HepG2 (cell line): ENCODE measurements at regions not wholly inside any gene's neighbourhood (a gene's known extent, or its start where the extent isn't known, plus 50 kb on each side); places are given as distances from the start of the nearest gene placed in this dataset.

ENCODE experiments used
- ATAC-seq: fragments of 200-7000 bp; cut with Tn5 transposase; 3 replicates; pipeline ENCODE4 v1.9.1; 2020; ENCODE audit warnings: mild to moderate bottlenecking, moderate library complexity
- BruUV-seq: library from RNA; stranded (reverse); fragments of 400-500 nt; replicated peaks from 2 replicates; lab custom pipeline; 2021; lab: Mats Ljungman, UMichigan
- CTCF ChIA-PET: fragments of 300-600 bp; formaldehyde crosslinking; extraction: SDS; loops from one replicate; lab custom pipeline; 2021; ENCODE audit warnings: low total read pairs, inconsistent platforms, low intra/inter-chr PET ratio; lab: Yijun Ruan, JAX
- POLR2A ChIA-PET: fragments of 350-600 bp; sonication (Branson Sonifier 250); formaldehyde crosslinking; loops from one replicate; lab custom pipeline; 2020; ENCODE audit warnings: antibody characterized with exemption, inconsistent platforms; lab: Yijun Ruan, JAX
- DNase-seq: peaks from one replicate; pipeline ENCODE4 v3.0.0-alpha.2; 2015; ENCODE audit warnings: low spot score
- FAIRE-seq: peaks from 3 replicates; lab custom pipeline; 2011; peaks lifted over from hg19 to GRCh38; lab: Jason Lieb, UNC
- H2AFZ ChIP-seq: one replicate; pipeline ENCODE4 v1.6.1; 2011; ENCODE audit warnings: low read length, inconsistent platforms
- H3K27ac ChIP-seq: fragments of 300-600 bp; 3 replicates; pipeline ENCODE4 v1.8.0; 2011; ENCODE audit warnings: mixed run types, mild to moderate bottlenecking, mixed read lengths, low read length, inconsistent platforms; ENCODE audit not compliant: insufficient read depth; ENCODE audit errors: extremely low read length
- H3K27me3 ChIP-seq, 2 experiments: fragments of 200-600 bp in 1 of 2; 2 replicates in 1 of 2; 3 replicates in 1 of 2; pipeline versions ENCODE4 v1.6.0 to v1.8.0; 2011; ENCODE audit warnings: low read length in 2 of 2, mild to moderate bottlenecking in 2 of 2, moderate library complexity in 2 of 2, inconsistent platforms in 1 of 2; ENCODE audit not compliant: insufficient read depth in 2 of 2, control insufficient read depth in 1 of 2
- H3K36me3 ChIP-seq, 2 experiments: fragments of 200-600 bp in 1 of 2; replicated peaks in 1 of 2; 2 replicates in 1 of 2; 3 replicates in 1 of 2; pipeline versions ENCODE4 v1.5.1 to v1.8.0; 2011; ENCODE audit warnings: low read length in 2 of 2, inconsistent platforms in 1 of 2; ENCODE audit not compliant: insufficient read depth in 2 of 2, control insufficient read depth in 1 of 2
- H3K4me1 ChIP-seq: 2 replicates; pipeline ENCODE4 v1.5.1; 2012; ENCODE audit warnings: low read length, inconsistent platforms; ENCODE audit not compliant: insufficient read depth
- H3K4me2 ChIP-seq: 2 replicates; pipeline ENCODE4 v1.6.0; 2011; ENCODE audit warnings: low read depth, low read length, inconsistent platforms
- H3K4me3 ChIP-seq, 3 experiments: fragments of 200-600 bp in 1 of 3; sonication (generic), shearing (Covaris generic) in 1 of 3; replicated peaks in 1 of 3; 2 replicates each; pipeline ENCODE4 v1.5.1; 2011 to 2016; ENCODE audit warnings: low read length in 3 of 3, inconsistent platforms in 2 of 3, low read depth in 2 of 3, mild to moderate bottlenecking in 2 of 3, control low read depth in 1 of 3, mixed read lengths in 1 of 3; ENCODE audit not compliant: insufficient read depth in 1 of 3
- H3K79me2 ChIP-seq: one replicate; pipeline ENCODE4 v1.6.1; 2011; ENCODE audit warnings: low read length, inconsistent platforms; ENCODE audit not compliant: insufficient read depth
- H3K9ac ChIP-seq: 2 replicates; pipeline ENCODE4 v1.6.0; 2011; ENCODE audit warnings: mild to moderate bottlenecking, low read depth, low read length, inconsistent platforms; ENCODE audit not compliant: insufficient read depth
- H3K9me3 ChIP-seq: 2 replicates; pipeline ENCODE4 v1.5.1; 2012; ENCODE audit warnings: mild to moderate bottlenecking, low read length
- H4K20me1 ChIP-seq: 2 replicates; pipeline ENCODE4 v1.6.0; 2011; ENCODE audit warnings: inconsistent platforms, mild to moderate bottlenecking, low read length, moderate library complexity; ENCODE audit not compliant: insufficient read depth
- ATF6 ChIP-seq: sonication (generic); formaldehyde crosslinking; conservative IDR thresholded peaks from 2 replicates; pipeline ENCODE4 v1.4.0; 2020; ENCODE audit warnings: missing genetic modification reagents
- FOXO4 ChIP-seq: sonication (generic); formaldehyde crosslinking; conservative IDR thresholded peaks from 2 replicates; pipeline ENCODE4 v1.8.1; 2023; ENCODE audit warnings: missing genetic modification reagents
- WGBS: methylation state at CpG from one replicate; pipeline ENCODE4 v1.1.6; 2017; ENCODE audit warnings: low lambda C conversion rate; 5-methylcytosine and 5-hydroxymethylcytosine counted together
- in situ Hi-C: cut with HindIII; loops from 2 replicates; pipeline ENCODE4 v1.10.0; 2017; ENCODE audit warnings: low pct_unique_long_range_greater_than_20kb; ENCODE audit not compliant: extremely low pct_ligation_motif_present
- intact Hi-C: fragments of 100-400 bp; cut with micrococcal nuclease; formaldehyde crosslinking; loops from one replicate; pipeline ENCODE4 v1.10.0; 2022; ENCODE audit not compliant: unreplicated experiment

- no peak for TF ChIP-seq FOXO4 (CRISPR knock-in tag)
Measured at GRCh38 chr2:118300832-118301231, 212.6 kb downstream of the INSIG2 start (continued).

GRCh38 chr2:118296663-118297062, 208.4 kb downstream of the INSIG2 start:
- in situ Hi-C loops (no loop called here), intact Hi-C loops (no loop called here)
- H3K9ac ChIP-seq: no peak overlapping the region
- H3K4me3 ChIP-seq: no peak overlapping the region
- no peaks in the 10 kb centered on the region for H4K20me1 ChIP-seq
- H3K9me3 ChIP-seq: peaks cover 14% of the 10 kb centered on the region; the same call in 1 of the 2 replicates
- H3K4me1 ChIP-seq: no peaks in the 10 kb centered on the region
- no peak for TF ChIP-seq ATF6
- H3K27me3 ChIP-seq: no peaks in the 10 kb centered on the region
- FAIRE-seq (no peak), ATAC-seq (no peak), DNase-seq (no peak)
- no peak overlapping the region for H3K4me2 ChIP-seq
- WGBS: 38% methylated on average over 4 of the region's 4 CpGs
- CTCF ChIA-PET: no interaction called here
- no peaks in the 10 kb centered on the region for H3K79me2 ChIP-seq
- H3K36me3 ChIP-seq: no peaks in the 10 kb centered on the region
- H2AFZ ChIP-seq: no peak overlapping the region
- H3K27ac ChIP-seq: no peak overlapping the region
- no TSS peak for BruUV-seq
- POLR2A ChIA-PET: no interaction called here
